H1 (cell line): ENCODE measurements at regions not wholly inside any gene's neighbourhood (a gene's known extent, or its start where the extent isn't known, plus 50 kb on each side); places are given as distances from the start of the nearest gene placed in this dataset.

ENCODE experiments used
- CHD7 ChIP-seq: fragments of 300-600 bp; sonication (generic); IDR thresholded peaks from 2 replicates; pipeline ENCODE4 v1.7.1; 2012; ENCODE audit warnings: low read length, moderate library complexity, mild to moderate bottlenecking, inconsistent platforms; ENCODE audit not compliant: insufficient replicate concordance
- EP300 ChIP-seq, 2 experiments: IDR thresholded peaks; 1 replicate in 1 of 2; 2 replicates in 1 of 2; pipeline ENCODE4 v1.6.1; 2011 to 2012; ENCODE audit warnings: low read depth in 2 of 2, low read length in 2 of 2, mild to moderate bottlenecking in 2 of 2, borderline replicate concordance in 1 of 2, inconsistent platforms in 1 of 2, moderate library complexity in 1 of 2
- GTF2F1 ChIP-seq: IDR thresholded peaks from 2 replicates; pipeline ENCODE4 v1.6.1; 2012; ENCODE audit warnings: low read depth, low read length, improper control_type of control experiment, borderline replicate concordance
- JUN ChIP-seq: IDR thresholded peaks from 2 replicates; pipeline ENCODE4 v1.6.1; 2011; ENCODE audit warnings: low read depth, mild to moderate bottlenecking, improper control_type of control experiment, low read length
- RAD21 ChIP-seq, 2 experiments: IDR thresholded peaks in 1 of 2; conservative IDR thresholded peaks in 1 of 2; 2 replicates each; pipeline ENCODE4 v1.6.1; 2011; ENCODE audit warnings: low read depth in 2 of 2, low read length in 2 of 2, improper control_type of control experiment in 1 of 2, inconsistent platforms in 1 of 2, mild to moderate bottlenecking in 1 of 2, moderate library complexity in 1 of 2
- SP2 ChIP-seq: IDR thresholded peaks from 2 replicates; pipeline ENCODE4 v1.6.1; 2012; ENCODE audit warnings: mild to moderate bottlenecking, low read length, inconsistent platforms
- SRF ChIP-seq: IDR thresholded peaks from 2 replicates; pipeline ENCODE4 v1.6.1; 2011; ENCODE audit warnings: mild to moderate bottlenecking, low read depth, low read length, moderate library complexity
- TAF1 ChIP-seq: IDR thresholded peaks from 2 replicates; pipeline ENCODE4 v1.6.1; 2011; ENCODE audit warnings: mild to moderate bottlenecking, low read depth, low read length
- TEAD4 ChIP-seq: IDR thresholded peaks from 2 replicates; pipeline ENCODE4 v1.6.1; 2012; ENCODE audit warnings: low read depth, low read length, inconsistent platforms, mixed read lengths
- ZNF274 ChIP-seq: IDR thresholded peaks from 2 replicates; pipeline ENCODE4 v1.7.0; 2012; ENCODE audit warnings: low read length, borderline replicate concordance; ENCODE audit errors: extremely low read depth

- TF ChIP-seq CHD7 (no peak), SP2 (no peak), TEAD4 (no peak), JUN (no peak), RAD21 (IDR thresholded peaks at IDR 0.05 in 1 of 2, conservative IDR thresholded peaks at IDR 0.05 in 1 of 2; ENCODE audit: low read depth in 2 of 2, low read length in 2 of 2) (no peak), SRF (no peak), TAF1 (no peak), ZNF274 (no peak), GTF2F1 (no peak), EP300 (IDR thresholded peaks at IDR 0.05; ENCODE audit: borderline replicate concordance in 1 of 2, low read depth in 2 of 2, low read length in 2 of 2) (no peak)
Observed at GRCh38 chr5:167899490-167900070, 391.9 kb upstream of the WWC1 start (continued).
